ENCODE measurements at regions not wholly inside any gene's neighbourhood (a gene's known extent, or its start where the extent isn't known, plus 50 kb on each side); places are given as distances from the start of the nearest gene placed in this dataset.

- no peak for TF ChIP-seq CTCF (IDR thresholded peaks at IDR 0.05; ENCODE audit: borderline replicate concordance, extremely low read depth, low read length, poor library complexity, severe bottlenecking)
- TF ChIP-seq EZH2 (IDR thresholded peaks at IDR 0.05; ENCODE audit: borderline replicate concordance, low read depth, low read length, severe bottlenecking) = no peak
Measured at GRCh38 chr13:85741017-85741416, 58.2 kb downstream of the SLITRK6 start.
